ENCODE measurements at regions not wholly inside any gene's neighbourhood (a gene's known extent, or its start where the extent isn't known, plus 50 kb on each side); places are given as distances from the start of the nearest gene placed in this dataset.
A peak's percentile ranks its signal among the peaks of the same experiment; 100 is the strongest.

DNA sequence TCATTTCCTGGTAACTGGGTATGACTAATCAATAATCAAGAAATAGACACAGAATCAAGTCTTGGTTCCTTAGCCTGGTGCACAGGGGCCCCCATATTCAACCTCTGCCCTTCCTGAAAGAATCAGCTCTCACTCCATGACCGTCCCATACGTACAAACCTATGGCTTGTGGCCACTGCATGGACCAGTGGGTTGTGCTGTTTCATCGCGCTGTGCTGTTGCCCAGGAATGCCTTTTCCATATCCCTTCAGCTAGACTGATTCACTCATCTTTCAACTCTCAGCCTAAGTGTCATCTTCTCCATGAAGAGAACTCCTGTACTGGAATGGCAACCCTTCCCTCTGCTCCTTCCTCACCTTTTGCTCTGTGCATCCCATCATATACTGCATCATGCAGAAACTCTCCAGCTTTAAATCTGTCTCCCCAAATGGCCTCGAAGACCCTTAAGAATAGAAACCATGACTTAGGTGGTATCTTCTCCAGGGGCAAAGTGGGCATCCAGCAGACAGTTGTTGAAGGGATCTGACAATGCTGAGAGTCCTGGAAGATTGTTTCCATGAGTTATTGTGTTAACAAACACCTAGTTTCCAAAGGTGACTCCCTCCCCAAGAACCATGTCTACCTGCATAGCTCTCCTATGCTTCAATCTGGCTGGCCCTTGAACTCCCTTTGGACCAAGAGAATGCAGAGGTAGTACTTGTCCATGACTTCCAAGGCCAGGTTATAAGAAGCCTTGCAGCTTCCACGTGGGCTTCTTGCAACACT is 180.8 kb downstream of the ACTL7B start:
- Histone ChIP-seq H3K36me3 (no peaks in the 10 kb centered on the region), H3K4me3 (no peak overlapping the region), H3K27me3 (no peaks in the 10 kb centered on the region), H3K4me1 (no peaks in the 10 kb centered on the region), H3K27ac (no peak overlapping the region), H3K9me3 (no peaks in the 10 kb centered on the region)
- ATAC-seq (ENCODE audit: low FRiP score in 2 of 2) = no peak
- WGBS, 2 donors = 87 to 89% methylated on average over 6 of the region's 6 CpGs
- DNase-seq = no peak
- TF ChIP-seq POLR2A (IDR thresholded peaks at IDR 0.05) (no peak), EP300 (IDR thresholded peaks at IDR 0.05) (no peak), POLR2AphosphoS5 (IDR thresholded peaks at IDR 0.05) (no peak)
- TF ChIP-seq, protein P1, sequence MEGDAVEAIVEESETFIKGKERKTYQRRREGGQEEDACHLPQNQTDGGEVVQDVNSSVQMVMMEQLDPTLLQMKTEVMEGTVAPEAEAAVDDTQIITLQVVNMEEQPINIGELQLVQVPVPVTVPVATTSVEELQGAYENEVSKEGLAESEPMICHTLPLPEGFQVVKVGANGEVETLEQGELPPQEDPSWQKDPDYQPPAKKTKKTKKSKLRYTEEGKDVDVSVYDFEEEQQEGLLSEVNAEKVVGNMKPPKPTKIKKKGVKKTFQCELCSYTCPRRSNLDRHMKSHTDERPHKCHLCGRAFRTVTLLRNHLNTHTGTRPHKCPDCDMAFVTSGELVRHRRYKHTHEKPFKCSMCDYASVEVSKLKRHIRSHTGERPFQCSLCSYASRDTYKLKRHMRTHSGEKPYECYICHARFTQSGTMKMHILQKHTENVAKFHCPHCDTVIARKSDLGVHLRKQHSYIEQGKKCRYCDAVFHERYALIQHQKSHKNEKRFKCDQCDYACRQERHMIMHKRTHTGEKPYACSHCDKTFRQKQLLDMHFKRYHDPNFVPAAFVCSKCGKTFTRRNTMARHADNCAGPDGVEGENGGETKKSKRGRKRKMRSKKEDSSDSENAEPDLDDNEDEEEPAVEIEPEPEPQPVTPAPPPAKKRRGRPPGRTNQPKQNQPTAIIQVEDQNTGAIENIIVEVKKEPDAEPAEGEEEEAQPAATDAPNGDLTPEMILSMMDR (IDR thresholded peaks at IDR 0.05) = no peak

DNA sequence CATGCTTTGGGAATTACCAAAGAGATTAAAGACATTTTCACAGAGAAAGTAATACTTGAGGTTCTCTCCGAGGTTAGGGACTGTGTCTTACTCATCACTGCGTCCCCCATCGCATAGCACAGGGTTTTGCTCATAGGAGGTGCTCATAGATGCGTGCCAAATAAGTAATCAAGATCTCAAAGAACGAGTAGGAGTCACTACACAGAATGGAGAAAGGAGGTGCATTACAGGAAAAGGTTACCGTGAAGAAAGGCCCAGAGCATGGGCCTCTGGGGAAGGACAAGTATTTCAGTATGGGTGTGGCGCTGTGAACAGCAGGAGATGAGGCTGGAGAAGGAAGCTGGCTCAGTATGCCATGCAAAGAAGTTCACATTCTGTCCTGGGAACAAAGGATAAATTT is 182.4 kb downstream of the ACTL7B start:
- no peaks in the 10 kb centered on the region for H3K27me3 ChIP-seq
- H3K4me3 ChIP-seq = no peak overlapping the region
- H3K27ac ChIP-seq = no peak overlapping the region
- TF ChIP-seq, protein P1 (IDR thresholded peaks at IDR 0.05) = no peak
- TF ChIP-seq POLR2A (IDR thresholded peaks at IDR 0.05) = no peak
- no peak for TF ChIP-seq POLR2AphosphoS5 (IDR thresholded peaks at IDR 0.05)
- TF ChIP-seq EP300 (IDR thresholded peaks at IDR 0.05) = no peak
- H3K9me3 ChIP-seq = no peaks in the 10 kb centered on the region
- no peaks in the 10 kb centered on the region for H3K36me3 ChIP-seq
- ATAC-seq (ENCODE audit: low FRiP score in 2 of 2) = peak in 1 of 2 donors; percentile 80
- 87 to 88% methylated on average over 7 of the region's 7 CpGs for WGBS, 2 donors
- H3K4me1 ChIP-seq = no peaks in the 10 kb centered on the region
- DNase-seq = no peak

DNA sequence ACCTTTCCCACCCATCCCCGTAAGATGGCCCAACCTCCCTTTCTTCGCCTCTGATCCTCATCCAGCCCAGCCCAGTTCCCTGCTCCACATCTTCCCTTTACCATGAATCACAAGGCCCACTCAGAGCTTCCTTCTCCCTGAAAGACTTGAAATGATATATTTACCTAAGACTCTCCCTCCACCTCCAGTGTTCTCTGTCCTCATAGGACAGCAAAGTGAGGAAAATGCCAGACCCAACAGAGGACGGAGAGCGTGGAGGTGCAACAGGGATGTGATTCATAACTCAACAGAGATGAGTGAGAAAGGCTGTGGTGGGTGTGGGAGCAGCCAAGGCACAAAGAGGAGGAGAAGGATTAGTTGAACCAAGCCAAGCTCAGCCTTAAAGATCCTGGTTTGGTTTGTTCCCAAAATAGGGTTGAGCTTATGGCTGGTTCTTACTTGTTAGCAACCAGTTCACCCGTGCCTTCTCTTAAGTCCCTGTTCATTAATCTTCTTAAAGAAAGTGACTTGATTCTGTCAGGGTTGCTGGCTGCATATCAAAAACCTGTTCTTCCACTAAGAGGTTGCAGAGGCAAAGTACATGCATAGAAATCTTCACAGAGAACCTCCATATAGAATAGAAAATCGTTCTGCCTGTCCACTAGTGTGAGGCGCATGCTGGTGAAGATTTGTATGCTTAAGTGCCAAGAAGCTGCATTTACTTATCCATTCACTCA is 183.2 kb downstream of the ACTL7B start:
- no peaks in the 10 kb centered on the region for H3K4me1 ChIP-seq
- 80 to 86% methylated on average over 7 of the region's 7 CpGs for WGBS, 2 donors
- no peak overlapping the region for H3K4me3 ChIP-seq
- ATAC-seq (ENCODE audit: low FRiP score in 2 of 2) (no peak), DNase-seq (no peak)
- H3K9me3 ChIP-seq = no peaks in the 10 kb centered on the region
- TF ChIP-seq, protein P1 (IDR thresholded peaks at IDR 0.05) = no peak
- no peak for TF ChIP-seq EP300 (IDR thresholded peaks at IDR 0.05)
- no peak for TF ChIP-seq POLR2AphosphoS5 (IDR thresholded peaks at IDR 0.05)
- TF ChIP-seq POLR2A (IDR thresholded peaks at IDR 0.05) = no peak
- H3K36me3 ChIP-seq = no peaks in the 10 kb centered on the region
- H3K27ac ChIP-seq = no peak overlapping the region
- no peaks in the 10 kb centered on the region for H3K27me3 ChIP-seq

DNA sequence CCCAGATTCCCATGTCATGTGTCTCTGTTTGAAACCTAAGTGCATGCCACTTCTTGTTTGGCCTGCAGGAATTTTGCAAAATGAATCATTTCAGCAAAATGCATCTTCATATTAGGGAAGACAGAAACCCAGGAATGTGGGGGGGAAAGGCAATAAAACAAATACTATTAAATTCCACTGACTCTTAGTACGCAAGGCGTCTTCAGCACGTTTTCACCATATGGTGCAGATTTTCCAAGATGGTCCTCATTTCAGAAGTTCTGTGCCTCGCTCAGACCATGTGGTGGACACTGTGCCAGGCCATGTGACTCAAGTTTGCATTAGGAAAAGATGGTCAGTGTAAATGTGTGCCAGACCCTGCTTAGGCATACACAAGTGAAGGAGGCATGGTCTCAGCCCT is 184.0 kb downstream of the ACTL7B start:
- ATAC-seq (ENCODE audit: low FRiP score in 2 of 2) (no peak), DNase-seq (no peak)
- no peaks in the 10 kb centered on the region for H3K9me3 ChIP-seq
- no peaks in the 10 kb centered on the region for H3K27me3 ChIP-seq
- 85 to 90% methylated on average over 4 of the region's 4 CpGs for WGBS, 2 donors
- H3K27ac ChIP-seq = no peak overlapping the region
- H3K36me3 ChIP-seq = no peaks in the 10 kb centered on the region
- H3K4me3 ChIP-seq = no peak overlapping the region
- H3K4me1 ChIP-seq = no peaks in the 10 kb centered on the region
- no peak for TF ChIP-seq POLR2A (IDR thresholded peaks at IDR 0.05)
- TF ChIP-seq POLR2AphosphoS5 (IDR thresholded peaks at IDR 0.05) = no peak
- TF ChIP-seq EP300 (IDR thresholded peaks at IDR 0.05) = no peak

DNA sequence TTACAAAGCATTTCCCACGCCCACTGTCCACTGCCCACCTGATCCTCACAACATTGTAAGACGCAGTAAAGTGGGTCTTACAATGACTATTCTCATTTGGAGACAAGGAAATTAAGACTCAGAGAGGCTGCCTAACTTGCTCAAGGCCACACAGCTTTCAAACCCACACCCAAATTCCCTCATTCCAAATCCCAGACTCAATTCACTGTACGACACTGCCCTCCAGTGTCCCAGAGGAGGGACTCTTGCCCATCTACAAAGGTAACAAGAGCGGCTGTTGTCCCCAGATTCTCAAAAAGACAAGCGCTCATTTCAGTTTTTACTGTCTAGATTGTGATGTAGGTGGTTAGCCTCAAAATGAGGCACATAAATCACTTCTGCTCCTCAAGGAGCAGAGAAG is 184.6 kb downstream of the ACTL7B start:
- Histone ChIP-seq H3K4me3 (no peak overlapping the region), H3K9me3 (no peaks in the 10 kb centered on the region), H3K27ac (no peak overlapping the region), H3K27me3 (no peaks in the 10 kb centered on the region), H3K4me1 (no peaks in the 10 kb centered on the region), H3K36me3 (no peaks in the 10 kb centered on the region)
- 92 to 96% methylated on average over 5 of the region's 5 CpGs for WGBS, 2 donors
- no peak for DNase-seq
- no peak for ATAC-seq (ENCODE audit: low FRiP score in 2 of 2)
- TF ChIP-seq POLR2AphosphoS5 (IDR thresholded peaks at IDR 0.05) (no peak), EP300 (IDR thresholded peaks at IDR 0.05) (no peak), POLR2A (IDR thresholded peaks at IDR 0.05) (no peak)
- TF ChIP-seq, protein P1 (IDR thresholded peaks at IDR 0.05) = no peak
